ENCODE measurements at regions not wholly inside any gene's neighbourhood (a gene's known extent, or its start where the extent isn't known, plus 50 kb on each side); places are given as distances from the start of the nearest gene placed in this dataset.
A peak's percentile ranks its signal among the peaks of the same experiment; 100 is the strongest.

DNA sequence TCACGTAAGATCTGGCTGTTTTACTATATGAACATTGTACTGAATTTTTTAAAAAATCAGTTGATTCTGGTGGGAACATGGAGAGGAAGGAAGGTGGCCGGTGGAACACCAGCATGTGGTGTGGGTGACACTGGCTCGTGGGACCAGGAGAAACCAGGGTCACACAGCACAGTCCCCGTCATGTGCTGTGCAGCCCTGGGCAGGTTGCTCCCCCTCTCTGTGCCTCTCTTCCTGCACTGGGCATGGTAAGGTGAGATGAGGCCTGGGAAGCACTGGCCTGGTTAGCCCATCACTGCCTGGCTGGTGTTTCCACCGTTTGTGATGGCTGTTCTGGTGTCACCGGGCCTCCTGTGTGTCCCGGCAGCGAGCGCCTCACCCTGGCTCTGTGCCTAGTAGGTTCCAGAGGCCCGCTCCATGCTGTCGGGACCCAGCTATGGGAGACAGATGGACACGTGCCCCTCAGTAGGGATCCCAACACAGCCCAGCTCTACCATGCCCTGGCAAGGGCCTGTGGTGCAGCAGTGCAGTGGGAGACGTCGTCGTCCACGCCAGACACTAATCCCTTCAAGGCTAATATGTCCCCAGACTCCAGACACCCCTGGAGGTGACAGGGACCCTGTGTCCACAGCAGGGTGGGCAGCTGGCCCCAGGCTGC lies 88.2 kb upstream of the LINC01488 start:
- Mint-ChIP-seq H3K4me3 (no peak overlapping the region), H3K9me3 (peaks cover 6% of the 10 kb centered on the region), H3K4me1 (peaks cover under 1% of the 10 kb centered on the region), H3K36me3 (no peaks in the 10 kb centered on the region), H3K27ac (no peak overlapping the region)
- no peak for DNase-seq (ENCODE audit: low spot score in 2 of 2)
- no peak for ATAC-seq

- H3K9me3 Mint-ChIP-seq, result peaks cover under 1% of the 10 kb centered on the region
- ATAC-seq (no peak), DNase-seq (ENCODE audit: low spot score in 2 of 2) (no peak)
- no peak overlapping the region for H3K27ac Mint-ChIP-seq
- H3K4me1 Mint-ChIP-seq, result peaks cover 5% of the 10 kb centered on the region
- no peak overlapping the region for H3K4me3 Mint-ChIP-seq
- H3K36me3 Mint-ChIP-seq, result no peaks in the 10 kb centered on the region
Observed at GRCh38 chr11:69393865-69394233, 87.6 kb upstream of the LINC01488 start.

- peaks cover 5% of the 10 kb centered on the region for H3K4me1 Mint-ChIP-seq
- ATAC-seq, result no peak
- H3K27ac Mint-ChIP-seq, result no peak overlapping the region
- H3K36me3 Mint-ChIP-seq, result no peaks in the 10 kb centered on the region
- no peaks in the 10 kb centered on the region for H3K9me3 Mint-ChIP-seq
- no peak overlapping the region for H3K4me3 Mint-ChIP-seq
- DNase-seq (ENCODE audit: low spot score in 2 of 2), result no peak
Observed at GRCh38 chr11:69394234-69394868, 87.1 kb upstream of the LINC01488 start.

- H3K4me3 Mint-ChIP-seq, result no peak overlapping the region
- ATAC-seq, result no peak
- peaks cover 5% of the 10 kb centered on the region for H3K4me1 Mint-ChIP-seq
- no peaks in the 10 kb centered on the region for H3K9me3 Mint-ChIP-seq
- no peak for DNase-seq (ENCODE audit: low spot score in 2 of 2)
- H3K36me3 Mint-ChIP-seq, result no peaks in the 10 kb centered on the region
- H3K27ac Mint-ChIP-seq, result no peak overlapping the region
Observed at GRCh38 chr11:69394869-69395246, 86.6 kb upstream of the LINC01488 start.

DNA sequence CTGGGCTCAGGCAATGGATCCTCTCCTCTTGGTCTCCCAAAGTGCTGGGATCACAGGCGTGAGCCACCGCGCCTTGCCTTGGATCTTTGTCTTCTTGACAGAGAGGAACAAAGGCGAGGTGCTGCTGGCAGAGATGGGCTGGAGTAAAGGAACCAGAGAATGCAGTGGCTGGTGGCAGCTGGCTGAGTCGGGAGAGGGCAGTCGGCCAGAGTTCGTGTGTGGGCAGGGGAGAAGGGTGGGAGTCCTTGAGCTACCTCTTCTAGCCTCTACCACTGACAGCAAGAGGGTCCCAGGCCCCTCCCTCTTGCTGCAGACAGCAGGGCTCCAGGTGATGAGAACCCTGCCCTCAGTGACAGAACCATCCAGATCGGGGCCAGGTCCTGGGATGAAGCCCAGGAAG lies 86.2 kb upstream of the LINC01488 start:
- ATAC-seq (no peak), DNase-seq (ENCODE audit: low spot score in 2 of 2) (no peak)
- Mint-ChIP-seq H3K9me3 (no peaks in the 10 kb centered on the region), H3K4me3 (no peak overlapping the region), H3K4me1 (peaks cover 5% of the 10 kb centered on the region), H3K27ac (no peak overlapping the region), H3K36me3 (no peaks in the 10 kb centered on the region)

DNA sequence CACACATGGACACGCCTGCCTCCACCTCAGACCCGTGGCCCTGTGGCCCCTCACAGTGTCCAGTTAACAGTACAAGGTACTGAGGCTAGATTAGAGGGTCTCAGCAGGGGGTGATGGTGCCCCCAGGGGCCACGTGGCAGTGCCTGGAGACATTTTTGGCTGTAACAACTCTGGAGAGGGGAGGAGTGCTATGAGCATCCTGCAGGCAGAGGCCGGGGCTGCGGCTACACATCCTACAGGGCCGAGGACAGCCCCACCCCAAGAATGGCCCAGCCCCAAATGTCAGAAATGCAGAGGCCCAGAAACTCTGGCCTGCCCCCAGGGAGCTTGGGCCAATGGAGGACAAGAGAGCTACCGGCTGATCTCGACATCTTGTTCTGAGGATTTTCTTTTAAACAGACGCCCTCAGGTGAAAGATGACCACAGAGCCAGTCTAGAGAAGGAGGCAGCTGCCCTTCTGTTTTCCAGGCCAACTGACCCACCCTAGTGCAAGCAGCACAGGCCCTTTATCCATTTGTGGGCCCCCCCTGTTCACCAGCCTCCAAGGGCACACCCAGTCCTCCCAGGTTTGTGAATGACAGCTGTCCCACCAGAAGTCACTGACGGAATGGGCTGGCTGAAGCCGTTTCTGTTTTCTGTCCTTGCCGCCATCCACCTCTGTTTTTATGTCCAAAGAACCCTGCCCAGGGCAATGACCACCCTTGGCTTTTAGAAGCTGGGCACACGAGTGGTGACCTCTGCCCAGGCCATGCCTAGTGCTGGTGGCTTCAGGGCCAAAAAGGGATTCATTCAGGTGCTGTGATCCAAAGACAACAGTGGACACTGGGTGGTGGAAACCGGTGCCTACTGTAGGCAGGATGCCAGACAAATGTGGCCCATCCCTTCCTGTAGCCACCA lies 85.2 kb upstream of the LINC01488 start:
- H3K36me3 Mint-ChIP-seq, result no peaks in the 10 kb centered on the region
- ATAC-seq (no peak), DNase-seq (ENCODE audit: low spot score in 2 of 2) (no peak)
- peaks cover 8% of the 10 kb centered on the region for H3K4me1 Mint-ChIP-seq
- no peaks in the 10 kb centered on the region for H3K9me3 Mint-ChIP-seq
- H3K27ac Mint-ChIP-seq, result no peak overlapping the region
- H3K4me3 Mint-ChIP-seq, result no peak overlapping the region

- H3K36me3 Mint-ChIP-seq, result no peaks in the 10 kb centered on the region
- H3K9me3 Mint-ChIP-seq, result no peaks in the 10 kb centered on the region
- ATAC-seq (no peak), DNase-seq (ENCODE audit: low spot score in 2 of 2) (no peak)
- no peak overlapping the region for H3K27ac Mint-ChIP-seq
- H3K4me1 Mint-ChIP-seq, result peaks cover 12% of the 10 kb centered on the region
- H3K4me3 Mint-ChIP-seq, result no peak overlapping the region
Observed at GRCh38 chr11:69396948-69397307, 84.5 kb upstream of the LINC01488 start.

DNA sequence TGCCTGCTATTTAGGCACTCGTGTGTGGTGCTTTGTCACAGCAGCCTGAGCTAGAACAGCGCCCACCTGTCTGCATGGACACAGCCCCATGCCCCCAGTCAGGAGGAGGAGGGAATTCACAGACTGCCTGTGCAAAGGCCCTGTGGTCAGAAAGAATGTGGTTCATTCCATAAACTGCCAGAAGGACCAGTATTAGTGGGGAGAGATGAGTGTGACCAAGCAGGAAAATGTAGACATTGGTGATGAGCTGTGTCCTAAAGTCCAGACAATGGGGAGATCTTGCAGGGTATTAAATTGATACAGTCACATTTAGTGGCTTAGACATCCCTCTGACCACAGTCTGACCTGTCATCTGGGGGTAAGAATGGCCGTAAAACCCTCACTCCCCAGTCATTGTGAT lies 83.7 kb upstream of the LINC01488 start:
- no peak overlapping the region for H3K27ac Mint-ChIP-seq
- peaks cover 12% of the 10 kb centered on the region for H3K4me1 Mint-ChIP-seq
- no peak overlapping the region for H3K4me3 Mint-ChIP-seq
- no peaks in the 10 kb centered on the region for H3K36me3 Mint-ChIP-seq
- DNase-seq (ENCODE audit: low spot score in 2 of 2) (no peak), ATAC-seq (no peak)
- H3K9me3 Mint-ChIP-seq, result no peaks in the 10 kb centered on the region

- ATAC-seq (no peak), DNase-seq (ENCODE audit: low spot score in 2 of 2) (no peak)
Observed at GRCh38 chr11:69398529-69399492, 82.7 kb upstream of the LINC01488 start.

DNA sequence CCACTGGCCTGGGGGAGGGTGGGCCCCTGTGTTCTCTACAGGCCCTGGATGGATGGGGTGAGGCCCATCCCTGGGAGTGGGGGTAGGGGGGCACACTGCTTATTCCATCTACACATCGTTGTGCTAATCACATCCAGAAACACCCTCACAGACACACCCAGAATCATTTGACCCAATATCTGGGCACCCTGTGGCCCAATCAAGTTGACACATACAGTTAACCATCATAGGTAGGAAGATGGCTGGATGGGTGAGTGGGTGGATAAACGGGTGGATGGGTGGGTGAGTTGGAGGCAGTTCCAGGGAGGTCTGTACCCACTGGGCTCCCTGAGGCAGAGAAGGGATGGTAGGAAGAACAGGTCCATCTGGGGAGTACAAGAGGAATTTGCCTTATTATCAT lies 81.3 kb upstream of the LINC01488 start:
- Mint-ChIP-seq H3K4me3 (no peak overlapping the region), H3K36me3 (no peaks in the 10 kb centered on the region), H3K9me3 (peaks cover 4% of the 10 kb centered on the region), H3K4me1 (peaks cover 12% of the 10 kb centered on the region), H3K27ac (no peak overlapping the region)
- ATAC-seq (no peak), DNase-seq (ENCODE audit: low spot score in 2 of 2) (no peak)

More at GRCh38 chr11:69398529-69399492, 82.7 kb upstream of the LINC01488 start:
- peaks cover 4% of the 10 kb centered on the region for H3K9me3 Mint-ChIP-seq
- peaks cover 12% of the 10 kb centered on the region for H3K4me1 Mint-ChIP-seq
- peak overlapping the region; percentile 35 for H3K27ac Mint-ChIP-seq
- H3K4me3 Mint-ChIP-seq, result no peak overlapping the region
- H3K36me3 Mint-ChIP-seq, result no peaks in the 10 kb centered on the region

- no peak for ATAC-seq
- no peak overlapping the region for H3K27ac Mint-ChIP-seq
- no peak overlapping the region for H3K4me3 Mint-ChIP-seq
- H3K9me3 Mint-ChIP-seq, result peaks cover 4% of the 10 kb centered on the region
- H3K4me1 Mint-ChIP-seq, result peaks cover 12% of the 10 kb centered on the region
- H3K36me3 Mint-ChIP-seq, result no peaks in the 10 kb centered on the region
- DNase-seq (ENCODE audit: low spot score in 2 of 2), result no peak
Observed at GRCh38 chr11:69400771-69401590, 80.5 kb upstream of the LINC01488 start.

GRCh38 chr11:69401715-69402114 lies 79.7 kb upstream of the LINC01488 start:
- DNase-seq (ENCODE audit: low spot score in 2 of 2) (no peak), ATAC-seq (no peak)
- Mint-ChIP-seq H3K36me3 (no peaks in the 10 kb centered on the region), H3K4me3 (no peak overlapping the region), H3K9me3 (peaks cover 4% of the 10 kb centered on the region), H3K27ac (no peak overlapping the region), H3K4me1 (peaks cover 12% of the 10 kb centered on the region)

- peak; percentile 16 for ATAC-seq
- DNase-seq (ENCODE audit: low spot score in 2 of 2), result no peak
Observed at GRCh38 chr11:69402251-69402887, 79.1 kb upstream of the LINC01488 start.

More at GRCh38 chr11:69402251-69402887, 79.1 kb upstream of the LINC01488 start:
- Mint-ChIP-seq H3K4me3 (no peak overlapping the region), H3K27ac (no peak overlapping the region), H3K9me3 (peaks cover 4% of the 10 kb centered on the region), H3K4me1 (peaks cover 12% of the 10 kb centered on the region), H3K36me3 (no peaks in the 10 kb centered on the region)

Data from stimulated activated effector memory CD8-positive, alpha-beta T cell treated with anti-CD3 and anti-CD28 coated beads, Interleukin-12 subunit alpha, Interleukin-12 subunit beta, amount 100 ng/mL, for 72 hours (primary cell).